GM12891 (cell line): ENCODE measurements at regions not wholly inside any gene's neighbourhood (a gene's known extent, or its start where the extent isn't known, plus 50 kb on each side); places are given as distances from the start of the nearest gene placed in this dataset.

Experiments used
- DNase-seq: peaks from one replicate; pipeline ENCODE4 v3.0.0; 2011; ENCODE audit warnings: low spot score; ENCODE audit not compliant: insufficient read length
- FAIRE-seq: peaks from 2 replicates; lab custom pipeline; 2011; peaks lifted over from hg19 to GRCh38; lab: Jason Lieb, UNC
- PAX5 ChIP-seq: IDR thresholded peaks from 2 replicates; pipeline ENCODE4 v1.6.1; 2011; ENCODE audit warnings: low read length, moderate library complexity, mild to moderate bottlenecking; ENCODE audit not compliant: insufficient read depth, severe bottlenecking
- POLR2A ChIP-seq: IDR thresholded peaks from 2 replicates; pipeline ENCODE4 v1.6.1; 2011; ENCODE audit warnings: low read depth, low read length, control low read depth
- POLR2AphosphoS5 ChIP-seq: IDR thresholded peaks from 2 replicates; pipeline ENCODE4 v1.6.1; 2011; ENCODE audit warnings: low read depth, low read length, control low read depth
- POU2F2 ChIP-seq: IDR thresholded peaks from 2 replicates; pipeline ENCODE4 v1.6.1; 2011; ENCODE audit warnings: low read depth, mild to moderate bottlenecking, control low read depth, low read length, moderate library complexity
- SPI1 ChIP-seq: IDR thresholded peaks from 2 replicates; pipeline ENCODE4 v1.6.1; 2011; ENCODE audit warnings: low read depth, low read length, control low read depth
- TAF1 ChIP-seq: IDR thresholded peaks from 2 replicates; pipeline ENCODE4 v1.6.1; 2011; ENCODE audit warnings: low read depth, low read length, control low read depth

- FAIRE-seq (no peak), DNase-seq (no peak)
- TF ChIP-seq POLR2A (no peak), POLR2AphosphoS5 (no peak)
Measured at GRCh38 chr6:24064106-24064505, 61.9 kb upstream of the NRSN1 start.

DNA sequence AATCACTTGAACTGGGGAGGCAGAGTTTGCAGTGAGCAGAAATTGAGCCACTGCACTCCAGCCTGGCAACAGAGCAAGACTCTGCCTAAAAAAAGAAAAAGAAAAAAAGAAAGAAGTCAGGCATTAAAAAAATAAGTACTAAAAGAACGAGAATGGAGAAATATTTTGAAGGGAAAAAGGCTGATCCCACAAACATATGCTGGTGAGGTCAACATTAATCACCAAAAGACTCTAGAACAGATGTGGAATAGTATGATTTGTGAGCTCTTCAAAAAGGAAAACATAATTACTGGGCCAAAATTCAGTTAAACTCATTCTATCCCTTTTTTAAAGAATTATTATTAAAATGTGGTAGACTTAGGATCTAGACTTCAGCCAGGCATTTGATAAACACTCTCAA, 61.2 kb upstream of the NRSN1 start:
- TF ChIP-seq POLR2AphosphoS5, result no peak
- TF ChIP-seq PAX5, result no peak
- TF ChIP-seq TAF1, result no peak
- TF ChIP-seq POLR2A, result no peak
- TF ChIP-seq SPI1, result no peak
- no peak for TF ChIP-seq POU2F2
- DNase-seq (no peak), FAIRE-seq (no peak)

- DNase-seq, result no peak
Measured at GRCh38 chr6:24069526-24069925, 56.5 kb upstream of the NRSN1 start.

DNA sequence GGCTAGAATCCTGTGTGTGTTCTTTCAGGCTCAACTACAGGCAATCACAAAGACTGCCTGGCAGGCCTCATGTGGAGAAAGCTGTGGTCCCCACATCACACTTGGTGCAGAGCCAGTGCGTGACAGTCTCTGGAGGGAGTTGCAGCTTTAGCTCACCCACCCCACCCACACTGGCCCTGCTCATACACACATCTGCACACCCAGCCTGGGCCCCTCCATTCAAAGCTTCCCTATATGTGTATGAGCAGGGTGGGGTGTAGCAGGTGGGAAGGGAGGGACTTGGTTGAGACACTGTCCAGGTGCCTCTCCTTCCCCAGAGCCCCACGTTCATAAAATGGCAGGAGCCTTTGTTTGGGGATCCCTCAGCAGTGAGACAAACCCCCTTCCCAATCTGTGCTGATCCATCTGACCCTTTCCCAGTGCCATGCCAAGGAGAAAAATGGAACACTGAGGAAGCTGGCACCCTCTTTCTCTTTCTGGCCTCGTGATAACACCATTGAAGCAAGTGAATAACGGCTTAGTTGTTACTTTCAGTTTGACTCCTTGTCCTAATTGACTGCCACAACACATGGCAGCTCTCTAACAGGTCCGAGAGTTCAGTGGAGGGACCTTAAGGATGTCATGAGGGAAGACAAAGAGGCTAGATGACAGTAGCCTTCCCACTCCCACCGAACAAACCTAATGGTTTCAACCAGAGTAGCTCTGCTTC, 53.8 kb upstream of the NRSN1 start:
- DNase-seq, result no peak
- no peak for FAIRE-seq
- TF ChIP-seq POLR2A (no peak), POLR2AphosphoS5 (no peak), POU2F2 (no peak), PAX5 (no peak)

More at GRCh38 chr6:24069526-24069925, 56.5 kb upstream of the NRSN1 start:
- no peak for TF ChIP-seq TAF1
- TF ChIP-seq POLR2AphosphoS5, result no peak
- no peak for TF ChIP-seq POLR2A
- no peak for TF ChIP-seq SPI1
- no peak for FAIRE-seq

DNA sequence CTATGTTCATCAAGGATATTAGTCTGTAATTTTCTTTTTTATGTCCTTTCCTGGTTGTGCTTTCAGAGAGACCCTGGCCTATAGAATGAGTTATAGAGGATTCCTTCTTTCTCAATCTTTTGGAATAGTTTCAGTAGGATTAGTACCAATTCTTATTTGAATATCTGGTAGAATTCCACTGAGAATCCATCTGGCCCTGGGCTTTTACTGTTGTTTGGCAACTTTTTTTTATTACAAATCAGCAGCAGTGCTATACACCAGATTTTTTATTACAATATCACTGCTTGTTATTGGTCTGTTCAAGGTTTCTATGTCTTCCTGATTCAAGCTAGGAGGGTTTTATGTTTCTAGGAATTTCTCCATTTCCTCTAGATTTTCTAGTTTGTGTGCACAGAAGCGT, 50.0 kb upstream of the NRSN1 start:
- no peak for TF ChIP-seq PAX5
- no peak for TF ChIP-seq POLR2AphosphoS5
- TF ChIP-seq TAF1, result no peak
- TF ChIP-seq POLR2A, result no peak
- TF ChIP-seq SPI1, result no peak
- TF ChIP-seq POU2F2, result no peak
- FAIRE-seq (no peak), DNase-seq (no peak)
